Left hindlimb (tissue), 1 donor: ENCODE measurements at regions not wholly inside any gene's neighbourhood (a gene's known extent, or its start where the extent isn't known, plus 50 kb on each side); places are given as distances from the start of the nearest gene placed in this dataset.
"Not testable (repeated sequence)": the region's sequence is repeated elsewhere in the genome, so short reads cannot be mapped to it uniquely, and the experiment has no call there.

ENCODE experiments used
- DNase-seq: peaks from one replicate; pipeline ENCODE4 v3.0.0-alpha.2; 2018

DNA sequence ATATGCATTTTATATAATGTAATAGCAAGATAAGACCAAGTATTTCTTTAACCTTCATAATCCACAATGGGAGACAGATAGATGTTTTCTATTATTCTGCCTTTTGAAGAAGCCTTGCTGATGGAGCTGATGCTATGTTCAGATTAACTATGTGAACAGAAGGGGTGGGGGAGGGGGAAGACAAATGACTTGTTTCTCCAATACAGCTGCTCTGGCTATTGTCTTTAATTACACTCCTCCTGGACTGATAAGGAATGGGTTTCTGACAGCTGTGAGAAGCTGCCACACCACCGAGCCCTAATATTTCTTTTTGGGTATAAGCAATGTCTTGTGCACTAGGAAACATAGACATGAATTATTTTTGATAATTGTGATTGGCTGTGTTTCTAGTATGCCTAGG is 62.0 kb downstream of the CAVIN4 start:
- no peak for DNase-seq

- no peak for DNase-seq
These were observed 62.7 kb downstream of the CAVIN4 start for GRCh38 chr9:100640447-100641050.

DNA sequence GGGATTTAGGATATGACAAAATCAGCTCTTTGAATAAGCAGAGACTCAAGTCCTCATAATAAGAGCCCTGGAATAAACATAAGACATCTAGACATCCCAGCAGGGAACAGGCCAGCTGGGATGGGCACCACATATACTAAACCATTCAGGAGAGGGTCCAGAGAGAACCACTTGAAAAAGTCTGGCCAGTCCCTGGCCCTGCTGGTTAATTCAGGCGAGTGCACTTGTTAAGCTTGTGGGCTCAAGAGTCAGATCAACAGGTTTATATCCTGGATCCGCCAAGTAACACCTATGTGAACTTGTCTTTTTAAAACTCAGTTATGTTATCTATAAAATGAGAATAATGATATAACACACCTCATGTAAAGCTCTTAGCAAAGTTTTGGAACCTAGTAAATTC is 63.3 kb downstream of the CAVIN4 start:
- no peak for DNase-seq

DNA sequence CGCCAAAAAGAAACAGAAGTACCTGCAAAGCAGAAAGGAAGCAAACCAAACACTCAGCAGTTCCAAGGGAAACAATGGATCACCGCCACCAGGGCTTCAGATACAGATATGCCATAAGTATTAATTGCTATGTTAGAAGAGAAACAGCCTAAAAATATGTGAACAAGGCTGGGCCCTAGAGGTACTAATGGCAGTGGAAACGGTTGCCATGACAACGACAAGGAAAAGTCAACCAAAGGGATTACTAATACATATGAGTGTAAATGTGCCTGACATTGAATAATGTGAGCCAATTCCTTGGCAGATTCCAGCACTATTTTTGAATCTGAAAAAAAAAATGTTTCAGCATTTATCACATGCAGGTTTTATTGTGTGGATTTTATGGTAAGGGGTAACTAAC is 75.0 kb downstream of the CAVIN4 start:
- no peak for DNase-seq

DNA sequence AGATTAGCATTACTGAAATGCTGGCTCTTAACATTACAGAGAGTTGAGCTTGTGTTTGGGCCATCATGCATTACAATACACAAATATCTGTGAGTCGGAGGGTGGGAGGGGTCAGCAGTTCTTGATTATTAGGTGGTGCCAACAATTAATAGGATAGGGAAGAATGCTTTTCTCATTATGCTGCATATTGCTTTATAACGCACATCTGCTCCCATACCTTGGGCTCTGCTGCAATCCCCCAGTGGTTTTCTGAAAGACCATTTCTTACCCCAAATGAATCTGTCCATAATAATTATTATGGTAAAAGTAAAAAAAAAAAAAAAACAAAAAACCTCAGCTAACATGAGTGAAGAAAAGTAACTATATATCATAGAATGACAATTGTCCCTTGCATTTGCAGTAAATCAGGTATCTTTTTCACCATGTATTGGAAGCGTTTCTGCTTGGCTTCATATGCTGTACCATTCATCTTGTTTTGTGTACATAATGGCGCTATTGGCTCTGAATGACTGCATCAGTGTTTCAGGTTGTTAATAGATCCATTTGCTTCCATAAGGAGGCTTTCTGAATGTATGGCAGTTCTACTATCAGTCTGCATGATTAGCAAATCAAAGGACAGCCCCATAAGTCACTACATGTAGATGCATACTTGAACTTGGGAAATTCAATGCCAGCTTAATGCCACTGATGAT is 75.9 kb downstream of the CAVIN4 start:
- DNase-seq: no peak

DNA sequence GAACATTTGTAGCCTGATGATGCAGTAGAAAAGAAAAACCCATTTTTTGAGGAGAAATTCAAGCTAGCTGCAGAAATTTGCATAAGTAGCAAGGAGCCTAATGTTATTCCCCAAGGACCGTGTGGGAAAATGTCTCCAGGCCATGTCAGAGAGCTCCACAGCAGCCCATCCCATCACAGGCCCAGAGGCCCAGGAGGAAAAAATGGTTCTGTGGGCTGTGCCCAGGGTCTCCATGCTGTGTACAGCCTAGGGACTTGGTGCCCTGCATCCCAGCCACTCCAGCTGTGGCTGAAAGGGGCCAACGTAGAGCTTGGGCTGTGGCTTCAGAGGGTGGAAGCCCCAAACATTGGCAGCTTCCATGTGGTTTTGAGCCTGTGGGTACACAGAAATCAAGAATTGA is 79.0 kb downstream of the CAVIN4 start:
- DNase-seq: not testable (repeated sequence)

- DNase-seq: no peak
These were observed 83.8 kb downstream of the CAVIN4 start for GRCh38 chr9:100661668-100662067.

DNA sequence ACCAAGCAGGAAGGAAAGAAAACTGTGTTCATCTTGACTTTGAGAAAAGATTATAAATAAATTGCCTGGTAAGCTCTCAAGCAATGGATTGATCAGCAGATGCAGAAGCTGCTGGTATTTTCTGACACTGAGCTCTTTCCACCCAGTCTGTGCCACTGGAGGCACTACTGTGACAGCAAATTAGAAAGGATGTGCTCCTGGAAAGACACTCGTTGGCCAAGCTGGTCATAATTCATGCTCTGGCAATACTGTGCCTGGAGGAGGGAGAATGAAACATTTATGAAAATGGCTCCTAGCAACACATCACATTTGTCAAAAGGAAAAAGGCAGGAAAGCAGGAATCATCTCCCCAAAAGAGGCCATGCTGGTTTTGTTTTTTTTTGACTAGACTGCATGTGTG is 84.2 kb downstream of the CAVIN4 start:
- no peak for DNase-seq

DNA sequence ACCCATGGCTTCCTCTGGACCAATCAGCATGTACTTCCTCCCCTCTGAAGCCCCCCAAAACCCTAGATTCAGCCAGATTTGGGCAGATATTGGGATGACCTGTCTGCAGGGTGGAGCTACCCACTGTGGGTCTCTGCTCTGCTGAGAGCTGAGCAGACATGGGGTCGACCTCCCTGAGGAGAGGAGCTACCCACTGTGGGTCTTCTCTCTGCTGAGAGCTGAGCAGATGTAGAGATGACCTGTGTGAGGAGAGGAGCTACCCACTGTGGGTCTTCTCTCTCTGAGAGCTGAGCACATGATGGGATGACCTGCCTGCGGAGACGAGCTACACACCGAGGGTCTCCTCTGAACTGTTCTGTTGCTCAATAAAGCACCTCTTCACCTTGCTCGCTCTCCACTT is 89.6 kb downstream of the CAVIN4 start:
- no peak for DNase-seq

GRCh38 chr9:100668024-100668423 is 90.1 kb downstream of the CAVIN4 start:
- no peak for DNase-seq

- no peak for DNase-seq
These were observed 92.1 kb downstream of the CAVIN4 start for GRCh38 chr9:100669968-100670367.

DNA sequence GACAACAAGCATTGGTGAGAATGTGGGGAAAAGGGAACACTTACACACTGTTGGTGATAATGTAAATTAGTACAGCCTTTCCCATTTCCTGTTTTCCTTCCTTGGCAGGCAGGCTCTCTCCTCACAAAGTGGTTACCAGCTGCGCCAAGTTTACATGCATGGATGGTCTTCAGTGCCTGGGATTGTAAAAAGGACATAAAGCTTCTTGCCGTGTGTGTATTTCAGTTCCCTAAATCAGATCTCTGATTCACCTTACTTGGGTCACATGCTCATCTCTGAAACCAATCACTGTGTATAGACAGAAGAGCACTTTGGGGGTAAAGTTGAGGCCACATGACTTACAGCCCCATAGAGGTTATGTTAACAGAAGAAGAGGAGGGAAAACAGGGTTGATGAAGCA is 92.8 kb downstream of the CAVIN4 start:
- no peak for DNase-seq

DNA sequence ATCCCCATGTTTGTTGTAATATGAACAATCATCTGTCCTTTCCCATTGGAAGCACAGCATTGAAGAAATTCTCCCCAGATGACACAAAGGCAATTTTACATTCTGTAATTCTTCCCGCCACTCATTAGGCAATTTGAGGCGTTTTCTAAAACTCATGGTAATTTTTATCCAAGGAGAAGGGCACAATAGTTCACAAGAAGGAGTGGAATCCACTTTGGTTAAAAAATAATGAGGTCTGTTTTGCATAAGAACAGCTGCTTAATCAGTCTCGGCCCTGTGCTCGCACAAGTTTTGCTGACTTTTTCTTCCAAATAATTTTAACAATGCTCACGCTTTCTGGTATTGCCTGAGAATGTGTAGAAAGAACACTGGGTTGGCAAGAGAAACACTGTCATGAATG is 94.0 kb downstream of the CAVIN4 start:
- no peak for DNase-seq

DNA sequence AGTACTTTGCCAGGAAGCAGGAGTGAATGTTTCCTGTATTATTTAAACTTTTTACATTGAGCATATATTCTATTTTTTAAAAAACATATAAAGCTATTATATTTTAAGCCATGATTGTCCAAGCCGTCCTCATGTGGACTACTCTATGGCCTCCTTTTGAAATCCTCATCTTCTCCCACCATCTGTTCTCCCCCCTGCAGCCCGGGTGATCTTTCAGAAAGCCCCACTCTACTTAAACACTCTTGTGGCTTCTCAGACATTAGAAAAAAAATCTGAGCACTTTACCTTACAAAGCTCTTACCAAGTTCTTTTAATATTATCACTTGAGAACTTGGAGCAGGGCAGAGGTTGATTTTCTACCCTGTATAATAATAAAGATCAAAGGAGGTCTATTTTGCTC is 95.4 kb downstream of the CAVIN4 start:
- no peak for DNase-seq

DNA sequence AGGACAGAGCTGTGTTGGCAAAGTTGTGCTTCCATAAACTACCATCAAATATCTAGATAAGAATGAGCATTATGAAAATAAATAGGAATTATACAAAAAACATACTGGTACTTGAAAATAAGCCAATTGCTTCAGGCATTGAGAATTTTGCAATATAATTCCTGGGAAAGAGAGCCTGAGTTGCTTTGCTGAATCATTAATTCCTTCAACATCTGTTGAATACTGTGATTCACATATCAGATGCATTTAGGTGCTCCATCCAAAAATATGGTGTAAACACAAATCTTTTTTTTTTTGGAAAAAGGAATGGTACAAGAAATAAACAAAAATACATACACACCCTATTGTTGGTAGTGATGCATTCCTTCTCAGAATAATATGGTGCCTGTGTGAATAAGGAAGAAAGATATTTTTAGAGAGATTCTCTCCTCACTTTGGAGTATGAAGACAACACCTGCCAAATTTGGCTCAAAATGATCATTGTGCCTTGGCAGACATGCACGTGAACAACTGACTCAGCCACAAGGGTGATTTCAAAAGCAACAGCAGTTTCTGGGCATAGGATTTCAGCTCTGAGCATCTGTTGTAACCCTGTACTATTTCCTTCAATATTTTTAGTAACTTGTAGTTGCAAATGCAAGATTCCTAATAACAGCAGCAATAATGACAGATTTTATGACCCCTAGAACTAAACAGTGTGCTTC is 96.7 kb downstream of the CAVIN4 start:
- DNase-seq: no peak

DNA sequence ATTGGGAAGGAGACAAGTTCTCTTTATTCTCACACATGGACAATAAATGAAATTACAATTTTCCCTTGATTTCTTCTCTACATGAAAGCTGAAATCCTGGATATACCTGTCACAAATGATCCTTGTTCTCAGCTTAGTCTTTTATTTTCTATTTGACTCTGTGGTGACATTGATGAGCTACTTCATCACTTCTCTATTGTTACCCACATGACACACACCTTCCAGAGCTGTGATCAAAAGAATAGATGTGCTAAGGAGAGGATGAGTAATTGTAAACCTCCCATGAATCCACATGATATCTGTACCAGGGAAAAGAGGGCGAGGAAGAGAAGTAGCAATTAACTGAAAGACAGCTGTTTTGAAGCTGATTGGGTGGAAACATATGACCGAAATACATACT is 102.0 kb downstream of the CAVIN4 start:
- no peak for DNase-seq

DNA sequence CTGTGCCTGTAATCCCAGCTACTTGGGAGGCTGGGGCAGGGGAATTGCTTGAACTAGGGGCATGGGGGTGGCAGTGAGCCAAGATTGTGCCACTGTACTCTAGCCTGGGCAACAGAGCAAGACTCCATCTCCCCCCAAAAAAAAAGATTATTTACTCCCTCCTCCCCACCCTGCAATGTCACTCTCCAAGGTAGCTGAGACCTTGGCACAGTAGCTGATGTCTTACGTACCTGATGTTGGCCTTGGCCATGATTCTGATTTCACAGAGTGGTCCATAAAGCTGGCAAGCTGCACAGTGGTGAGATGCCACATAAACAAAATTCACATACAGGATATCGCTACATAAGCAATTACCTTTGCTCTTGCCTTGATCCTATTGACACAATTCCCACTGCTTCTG is 108.5 kb downstream of the CAVIN4 start:
- no peak for DNase-seq

GRCh38 chr9:100689635-100690034 is 111.8 kb downstream of the CAVIN4 start:
- no peak for DNase-seq

DNA sequence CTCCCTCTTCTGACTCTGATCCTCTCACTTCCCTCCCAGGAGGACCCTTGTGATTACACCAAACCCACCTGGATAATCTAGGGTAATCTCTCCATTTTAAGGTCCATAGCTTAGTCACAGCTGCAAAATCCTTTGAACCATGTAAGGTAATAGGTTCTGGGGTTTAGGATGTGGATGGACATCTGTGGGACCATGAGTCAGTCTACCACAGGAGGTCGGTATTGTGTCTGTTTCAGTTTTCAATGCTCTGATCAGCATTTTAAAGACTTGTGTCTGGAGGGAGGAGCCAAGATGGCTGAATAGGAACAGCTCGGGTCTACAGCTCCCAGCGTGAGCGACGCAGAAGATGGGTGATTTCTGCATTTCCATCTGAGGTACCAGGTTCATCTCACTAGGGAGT is 112.6 kb downstream of the CAVIN4 start:
- DNase-seq: no peak

- DNase-seq: no peak
These were observed 119.5 kb downstream of the CAVIN4 start for GRCh38 chr9:100697339-100697738.

- peak; percentile 37 for DNase-seq
These were observed 121.1 kb downstream of the CAVIN4 start for GRCh38 chr9:100698945-100699344.

DNA sequence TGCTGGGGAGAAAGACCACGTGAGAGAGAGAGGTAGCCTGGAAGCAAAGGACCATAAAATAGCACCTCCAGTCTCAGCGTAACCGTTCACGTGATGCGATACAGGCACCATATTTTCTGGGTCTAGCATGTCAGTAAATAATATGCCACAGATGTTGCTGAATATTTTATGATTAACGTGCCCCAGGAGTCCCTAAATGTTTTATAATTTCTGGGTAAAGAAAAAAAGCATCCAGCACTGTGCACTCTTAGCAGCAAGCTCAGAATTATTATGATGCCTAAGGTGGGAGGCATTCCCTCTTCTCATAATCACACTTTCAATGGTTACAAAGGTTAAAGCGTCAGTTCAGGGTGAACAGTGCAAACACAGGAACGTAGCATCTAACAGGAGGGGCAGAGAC is 121.8 kb downstream of the CAVIN4 start:
- DNase-seq: no peak

- peak; percentile 21 for DNase-seq
These were observed 122.9 kb downstream of the CAVIN4 start for GRCh38 chr9:100700689-100701318.
